H1 (cell line): ENCODE measurements at regions not wholly inside any gene's neighbourhood (a gene's known extent, or its start where the extent isn't known, plus 50 kb on each side); places are given as distances from the start of the nearest gene placed in this dataset.

Experiments
- RFX5 ChIP-seq: IDR thresholded peaks from 2 replicates; pipeline ENCODE4 v1.6.1; 2011; ENCODE audit warnings: low read depth, low read length, improper control_type of control experiment, borderline replicate concordance
- RXRA ChIP-seq: IDR thresholded peaks from 2 replicates; pipeline ENCODE4 v1.6.1; 2011; ENCODE audit warnings: low read depth, mild to moderate bottlenecking, low read length, moderate library complexity; ENCODE audit not compliant: insufficient read depth
- SAP30 ChIP-seq: fragments of 300-600 bp; sonication (generic); IDR thresholded peaks from 2 replicates; pipeline ENCODE4 v1.7.1; 2012; ENCODE audit warnings: low read length, moderate library complexity, mild to moderate bottlenecking, inconsistent platforms; ENCODE audit not compliant: insufficient read depth, insufficient replicate concordance
- SIRT6 ChIP-seq: IDR thresholded peaks from one replicate; pipeline ENCODE4 v1.7.1; 2012; ENCODE audit warnings: low read length, inconsistent platforms
- TCF12 ChIP-seq: IDR thresholded peaks from 2 replicates; pipeline ENCODE4 v1.6.1; 2011; ENCODE audit warnings: low read depth, mild to moderate bottlenecking, low read length
- TF ChIP-seq, protein P1 (sequence below): IDR thresholded peaks from 2 replicates; pipeline ENCODE4 v1.6.1; 2011; ENCODE audit warnings: low read length, improper control_type of control experiment

- TF ChIP-seq SAP30, result no peak
- no peak for TF ChIP-seq SIRT6
- no peak for TF ChIP-seq TCF12
- TF ChIP-seq, protein P1, sequence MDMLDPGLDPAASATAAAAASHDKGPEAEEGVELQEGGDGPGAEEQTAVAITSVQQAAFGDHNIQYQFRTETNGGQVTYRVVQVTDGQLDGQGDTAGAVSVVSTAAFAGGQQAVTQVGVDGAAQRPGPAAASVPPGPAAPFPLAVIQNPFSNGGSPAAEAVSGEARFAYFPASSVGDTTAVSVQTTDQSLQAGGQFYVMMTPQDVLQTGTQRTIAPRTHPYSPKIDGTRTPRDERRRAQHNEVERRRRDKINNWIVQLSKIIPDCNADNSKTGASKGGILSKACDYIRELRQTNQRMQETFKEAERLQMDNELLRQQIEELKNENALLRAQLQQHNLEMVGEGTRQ, result no peak
- TF ChIP-seq RFX5, result no peak
- no peak for TF ChIP-seq RXRA
These were observed 2033.9 kb upstream of the PCDH20 start (continued) for GRCh38 chr13:63449550-63449949.
